Liver (tissue), 8 donors: ENCODE measurements at regions not wholly inside any gene's neighbourhood (a gene's known extent, or its start where the extent isn't known, plus 50 kb on each side); places are given as distances from the start of the nearest gene placed in this dataset.
"Not testable (repeated sequence)": the region's sequence is repeated elsewhere in the genome, so short reads cannot be mapped to it uniquely, and the experiment has no call there.

Source experiments
- DNase-seq: peaks from one replicate; pipeline ENCODE4 v3.0.0-alpha.2; 2017; ENCODE audit warnings: low spot score
- H3K27ac ChIP-seq, 2 donors: one replicate each; pipeline ENCODE4 v1.7.0; 2013; ENCODE audit warnings: inconsistent platforms in 2 of 2, low read length in 2 of 2, control low read depth in 1 of 2, low read depth in 1 of 2, mild to moderate bottlenecking in 1 of 2
- H3K27me3 ChIP-seq, 4 donors: one replicate each; pipeline versions ENCODE4 v1.6.1 to v1.7.0; 2013; ENCODE audit warnings: low read length in 3 of 4, inconsistent platforms in 1 of 4, mild to moderate bottlenecking in 1 of 4, moderate library complexity in 1 of 4; ENCODE audit not compliant: control insufficient read depth in 4 of 4, insufficient read depth in 4 of 4
- H3K36me3 ChIP-seq, 4 donors: one replicate each; pipeline versions ENCODE4 v1.6.1 to v1.7.0; 2013; ENCODE audit warnings: low read length in 3 of 4, mild to moderate bottlenecking in 3 of 4, low read depth in 1 of 4, moderate library complexity in 1 of 4; ENCODE audit not compliant: control insufficient read depth in 4 of 4, insufficient read depth in 3 of 4
- H3K4me1 ChIP-seq, 4 donors: one replicate each; pipeline versions ENCODE4 v1.6.1 to v1.7.0; 2013; ENCODE audit warnings: low read length in 3 of 4, mild to moderate bottlenecking in 3 of 4, moderate library complexity in 1 of 4; ENCODE audit not compliant: control insufficient read depth in 4 of 4, insufficient read depth in 4 of 4
- H3K4me3 ChIP-seq, 3 donors: one replicate each; pipeline versions ENCODE4 v1.6.1 to v1.7.0; 2013; ENCODE audit warnings: low read length in 3 of 3, control low read depth in 1 of 3, low read depth in 1 of 3, mild to moderate bottlenecking in 1 of 3
- H3K9ac ChIP-seq, 2 donors: one replicate each; pipeline ENCODE4 v1.7.0; 2013; ENCODE audit warnings: low read length in 2 of 2, mild to moderate bottlenecking in 2 of 2, moderate library complexity in 2 of 2, control low read depth in 1 of 2, low read depth in 1 of 2
- H3K9me3 ChIP-seq, 4 donors: one replicate each; pipeline versions ENCODE4 v1.6.1 to v1.7.0; 2013; ENCODE audit warnings: low read length in 3 of 4; ENCODE audit not compliant: control insufficient read depth in 4 of 4
- CTCF ChIP-seq: fragments of 150-350 bp; IDR thresholded peaks from 2 replicates; pipeline ENCODE4 v1.5.1; 2017; ENCODE audit warnings: improper control_type of control experiment, low read depth, low read length; ENCODE audit not compliant: missing input control
- EGR1 ChIP-seq, 2 donors: IDR thresholded peaks; 2 replicates each; pipeline ENCODE4 v1.6.1; 2016 to 2018; ENCODE audit warnings: antibody characterized with exemption in 2 of 2, low read depth in 2 of 2
- FOXA1 ChIP-seq: IDR thresholded peaks from 2 replicates; pipeline ENCODE4 v1.6.1; 2016; ENCODE audit warnings: antibody characterized with exemption
- FOXA2 ChIP-seq: IDR thresholded peaks from 2 replicates; pipeline ENCODE4 v1.6.1; 2016; ENCODE audit warnings: antibody characterized with exemption
- GABPA ChIP-seq, 2 donors: IDR thresholded peaks in 1 of 2; conservative IDR thresholded peaks in 1 of 2; 2 replicates each; pipeline ENCODE4 v1.6.1; 2016; ENCODE audit warnings: antibody characterized with exemption in 2 of 2, mild to moderate bottlenecking in 1 of 2, moderate library complexity in 1 of 2
- HNF4A ChIP-seq, 2 donors: conservative IDR thresholded peaks; 2 replicates each; pipeline ENCODE4 v1.6.1; 2016; ENCODE audit warnings: antibody characterized with exemption in 2 of 2, mild to moderate bottlenecking in 2 of 2
- HNF4G ChIP-seq: IDR thresholded peaks from 2 replicates; pipeline ENCODE4 v1.6.1; 2016; ENCODE audit warnings: antibody characterized with exemption
- JUND ChIP-seq, 2 donors: IDR thresholded peaks; 2 replicates each; pipeline ENCODE4 v1.6.1; 2016; ENCODE audit warnings: antibody characterized with exemption in 2 of 2
- MAX ChIP-seq: IDR thresholded peaks from 2 replicates; pipeline ENCODE4 v1.6.1; 2016; ENCODE audit warnings: antibody characterized with exemption
- NR2F2 ChIP-seq: IDR thresholded peaks from 2 replicates; pipeline ENCODE4 v1.6.1; 2016; ENCODE audit warnings: antibody characterized with exemption
- RAD21 ChIP-seq, 2 donors: IDR thresholded peaks; 2 replicates each; pipeline ENCODE4 v1.6.1; 2016; ENCODE audit warnings: antibody characterized with exemption in 2 of 2, mild to moderate bottlenecking in 2 of 2
- REST ChIP-seq: IDR thresholded peaks from 2 replicates; pipeline ENCODE4 v1.6.1; 2016; ENCODE audit warnings: antibody characterized with exemption, mild to moderate bottlenecking
- TAF1 ChIP-seq: conservative IDR thresholded peaks from 2 replicates; pipeline ENCODE4 v1.6.1; 2016; ENCODE audit warnings: antibody characterized with exemption, mild to moderate bottlenecking
- YY1 ChIP-seq: IDR thresholded peaks from 2 replicates; pipeline ENCODE4 v1.6.1; 2016; ENCODE audit warnings: antibody characterized with exemption, mild to moderate bottlenecking
- ZBTB33 ChIP-seq: IDR thresholded peaks from 2 replicates; pipeline ENCODE4 v1.6.1; 2016; ENCODE audit warnings: antibody characterized with exemption
- WGBS: extraction: QIAGEN DNeasy Blood & Tissue Kit; methylation state at CpG from one replicate; pipeline ENCODE4 v1.1.7; 2013; 5-methylcytosine and 5-hydroxymethylcytosine counted together
- donor health status: healthy.
- donor health status: healthy.
- donor health status: healthy.
- donor health status: healthy.
- donor health status: healthy.

- H3K9me3 ChIP-seq: no peaks in the 10 kb centered on the region
- H3K4me3 ChIP-seq: no peak overlapping the region
- WGBS: 78% methylated on average over 3 of the region's 3 CpGs
- no peak overlapping the region for H3K27ac ChIP-seq
- no peaks in the 10 kb centered on the region for H3K36me3 ChIP-seq
- DNase-seq: no peak
- H3K4me1 ChIP-seq: no peaks in the 10 kb centered on the region
- no peaks in the 10 kb centered on the region for H3K27me3 ChIP-seq
- no peak overlapping the region for H3K9ac ChIP-seq
- TF ChIP-seq JUND (IDR thresholded peaks at IDR 0.05) (no peak), EGR1 (IDR thresholded peaks at IDR 0.05; ENCODE audit: low read depth in 2 of 2) (no peak), FOXA1 (no peak), REST (no peak), GABPA (IDR thresholded peaks at IDR 0.05 in 1 of 2, conservative IDR thresholded peaks at IDR 0.05 in 1 of 2) (no peak), ZBTB33 (no peak), FOXA2 (no peak), NR2F2 (no peak), RAD21 (IDR thresholded peaks at IDR 0.05) (no peak), HNF4G (no peak), TAF1 (no peak), YY1 (no peak), HNF4A (conservative IDR thresholded peaks at IDR 0.05) (no peak), CTCF (no peak), MAX (no peak)
Measured at GRCh38 chr4:60485276-60485675, 714.9 kb upstream of the ADGRL3 start.

GRCh38 chr4:60487118-60487761 is 712.9 kb upstream of the ADGRL3 start:
- not testable (repeated sequence) for H3K36me3 ChIP-seq, H3K4me3 ChIP-seq, H3K27ac ChIP-seq, H3K9ac ChIP-seq, H3K4me1 ChIP-seq, DNase-seq, H3K27me3 ChIP-seq, H3K9me3 ChIP-seq
- WGBS: 62% methylated on average over 3 of the region's 3 CpGs
